ENCODE measurements at regions not wholly inside any gene's neighbourhood (a gene's known extent, or its start where the extent isn't known, plus 50 kb on each side); places are given as distances from the start of the nearest gene placed in this dataset.

- Histone ChIP-seq H3K9ac (no peak overlapping the region), H3K27me3 (no peaks in the 10 kb centered on the region), H3K27ac (no peak overlapping the region), H3K36me3 (no peaks in the 10 kb centered on the region), H3K9me3 (replicated peaks in 1 of 11) (peaks cover 5 to 20% (median 11%) of the 10 kb centered on the region in 11 experiments; a peak in 19 of 22 replicates), H3K4me2 (peak overlapping the region in 4 of 11 experiments; percentile 2 to 32 (median 16); a peak in 3 of 22 replicates), H3K4me3 (no peak overlapping the region; a peak in 1 of 20 replicates), H3K4me1 (peaks cover 0 to 6% (median 0%) of the 10 kb centered on the region in 10 experiments; a peak in 4 of 20 replicates), H4K20me1 (no peaks in the 10 kb centered on the region)
- TF ChIP-seq Cebpa-rat (IDR thresholded peaks at IDR 0.05) = no peak
These were observed 241.5 kb downstream of the SATB2 start for GRCh38 chr2:199216253-199216652.

GRCh38 chr2:199207011-199207410 is 250.7 kb downstream of the SATB2 start:
- peaks cover 5 to 13% (median 9%) of the 10 kb centered on the region in 11 experiments; a peak in 19 of 22 replicates for H3K9me3 ChIP-seq (replicated peaks in 1 of 11)
- no peaks in the 10 kb centered on the region for H3K4me1 ChIP-seq
- H3K4me3 ChIP-seq = no peak overlapping the region
- H3K4me2 ChIP-seq = no peak overlapping the region
- no peaks in the 10 kb centered on the region for H4K20me1 ChIP-seq
- TF ChIP-seq Cebpa-rat (IDR thresholded peaks at IDR 0.05) = no peak
- H3K36me3 ChIP-seq = no peaks in the 10 kb centered on the region
- no peak overlapping the region for H3K9ac ChIP-seq
- H3K27ac ChIP-seq = no peak overlapping the region
- no peaks in the 10 kb centered on the region for H3K27me3 ChIP-seq

- Histone ChIP-seq H3K9ac (no peak overlapping the region), H3K4me2 (no peak overlapping the region), H3K4me1 (no peaks in the 10 kb centered on the region), H4K20me1 (no peaks in the 10 kb centered on the region), H3K9me3 (replicated peaks in 1 of 11) (peaks cover 1 to 8% (median 5%) of the 10 kb centered on the region in 11 experiments; a peak in 18 of 22 replicates), H3K4me3 (no peak overlapping the region), H3K36me3 (no peaks in the 10 kb centered on the region), H3K27me3 (no peaks in the 10 kb centered on the region), H3K27ac (no peak overlapping the region)
- TF ChIP-seq Cebpa-rat (IDR thresholded peaks at IDR 0.05) = no peak
These were observed 251.2 kb downstream of the SATB2 start for GRCh38 chr2:199206536-199206935.

- H3K27me3 ChIP-seq = no peaks in the 10 kb centered on the region
- H4K20me1 ChIP-seq = no peaks in the 10 kb centered on the region
- H3K4me1 ChIP-seq = peaks cover 0 to 5% (median under 1%) of the 10 kb centered on the region in 10 experiments; a peak in 6 of 20 replicates
- H3K9me3 ChIP-seq (replicated peaks in 1 of 11) = no peaks in the 10 kb centered on the region
- H3K4me2 ChIP-seq = no peak overlapping the region
- no peaks in the 10 kb centered on the region for H3K36me3 ChIP-seq
- no peak for TF ChIP-seq Cebpa-rat (IDR thresholded peaks at IDR 0.05)
- H3K9ac ChIP-seq = no peak overlapping the region
- no peak overlapping the region for H3K4me3 ChIP-seq
- H3K27ac ChIP-seq = no peak overlapping the region
These were observed 254.8 kb downstream of the SATB2 start for GRCh38 chr2:199202964-199203363.

GRCh38 chr2:199201539-199201938 is 256.2 kb downstream of the SATB2 start:
- Histone ChIP-seq H3K4me1 (peaks cover 0 to 17% (median 7%) of the 10 kb centered on the region in 10 experiments; a peak in 10 of 20 replicates), H3K27ac (no peak overlapping the region)

GRCh38 chr2:199199797-199200196 is 257.9 kb downstream of the SATB2 start:
- Histone ChIP-seq H4K20me1 (no peaks in the 10 kb centered on the region), H3K27ac (no peak overlapping the region), H3K9me3 (replicated peaks in 1 of 11) (no peaks in the 10 kb centered on the region), H3K4me1 (peaks cover 0 to 17% (median 7%) of the 10 kb centered on the region in 10 experiments; a peak in 11 of 20 replicates), H3K4me2 (no peak overlapping the region), H3K27me3 (no peaks in the 10 kb centered on the region), H3K4me3 (no peak overlapping the region), H3K36me3 (no peaks in the 10 kb centered on the region), H3K9ac (no peak overlapping the region)
- TF ChIP-seq Cebpa-rat (IDR thresholded peaks at IDR 0.05) = no peak

More at GRCh38 chr2:199201539-199201938, 256.2 kb downstream of the SATB2 start:
- TF ChIP-seq Cebpa-rat (IDR thresholded peaks at IDR 0.05) = no peak
- H3K9me3 ChIP-seq (replicated peaks in 1 of 11) = no peaks in the 10 kb centered on the region
- no peaks in the 10 kb centered on the region for H3K27me3 ChIP-seq
- no peaks in the 10 kb centered on the region for H4K20me1 ChIP-seq
- no peak overlapping the region for H3K4me3 ChIP-seq
- no peaks in the 10 kb centered on the region for H3K36me3 ChIP-seq
- no peak overlapping the region for H3K4me2 ChIP-seq
- no peak overlapping the region for H3K9ac ChIP-seq

GRCh38 chr2:199197448-199197847 is 260.3 kb downstream of the SATB2 start:
- no peak overlapping the region for H3K4me3 ChIP-seq
- no peak for TF ChIP-seq Cebpa-rat (IDR thresholded peaks at IDR 0.05)
- H3K27me3 ChIP-seq = no peaks in the 10 kb centered on the region
- no peak overlapping the region for H3K9ac ChIP-seq
- H3K9me3 ChIP-seq (replicated peaks in 1 of 11) = no peaks in the 10 kb centered on the region
- no peak overlapping the region for H3K27ac ChIP-seq
- H3K4me2 ChIP-seq = peak overlapping the region in 6 of 11 experiments; percentile 3 to 60 (median 20); a peak in 8 of 22 replicates
- H3K36me3 ChIP-seq = no peaks in the 10 kb centered on the region
- H3K4me1 ChIP-seq = peaks cover 0 to 17% (median 7%) of the 10 kb centered on the region in 10 experiments; a peak in 11 of 20 replicates
- H4K20me1 ChIP-seq = no peaks in the 10 kb centered on the region

- Histone ChIP-seq H3K4me3 (no peak overlapping the region), H3K27ac (0 out of 22 replicates have a peak overlapping the region, but pooled peaks of 1 of the 11 experiments have one; percentile 11), H3K9ac (no peak overlapping the region), H4K20me1 (no peaks in the 10 kb centered on the region), H3K4me1 (peaks cover 0 to 17% (median 7%) of the 10 kb centered on the region in 10 experiments; a peak in 11 of 20 replicates), H3K9me3 (replicated peaks in 1 of 11) (no peaks in the 10 kb centered on the region), H3K4me2 (no peak overlapping the region; a peak in 1 of 22 replicates), H3K27me3 (no peaks in the 10 kb centered on the region), H3K36me3 (no peaks in the 10 kb centered on the region)
- no peak for TF ChIP-seq Cebpa-rat (IDR thresholded peaks at IDR 0.05)
These were observed 261.1 kb downstream of the SATB2 start for GRCh38 chr2:199196686-199197085.

GRCh38 chr2:199195927-199196502 is 261.7 kb downstream of the SATB2 start:
- H4K20me1 ChIP-seq = no peaks in the 10 kb centered on the region
- H3K27ac ChIP-seq = no peak overlapping the region
- H3K4me1 ChIP-seq = peaks cover 0 to 17% (median 7%) of the 10 kb centered on the region in 10 experiments; a peak in 11 of 20 replicates
- no peak for TF ChIP-seq Cebpa-rat (IDR thresholded peaks at IDR 0.05)
- H3K9me3 ChIP-seq (replicated peaks in 1 of 11) = no peaks in the 10 kb centered on the region
- no peak overlapping the region for H3K4me2 ChIP-seq
- H3K27me3 ChIP-seq = no peaks in the 10 kb centered on the region
- H3K9ac ChIP-seq = no peak overlapping the region
- H3K36me3 ChIP-seq = no peaks in the 10 kb centered on the region
- no peak overlapping the region for H3K4me3 ChIP-seq

- peaks cover 0 to under 1% (median 0%) of the 10 kb centered on the region in 10 experiments; a peak in 1 of 20 replicates for H3K4me1 ChIP-seq
These were observed 266.3 kb downstream of the SATB2 start for GRCh38 chr2:199191461-199191860.

More at GRCh38 chr2:199191461-199191860, 266.3 kb downstream of the SATB2 start:
- Histone ChIP-seq H3K4me3 (no peak overlapping the region), H3K9me3 (replicated peaks in 1 of 11) (no peaks in the 10 kb centered on the region), H3K9ac (no peak overlapping the region), H4K20me1 (no peaks in the 10 kb centered on the region), H3K27ac (no peak overlapping the region), H3K27me3 (no peaks in the 10 kb centered on the region), H3K4me2 (no peak overlapping the region), H3K36me3 (no peaks in the 10 kb centered on the region)
- TF ChIP-seq Cebpa-rat (IDR thresholded peaks at IDR 0.05) = no peak

All from BLaER1 treated with 17β-estradiol and CSF1 and Interleukin-3, amounts not matched to agents 10 nM and 100 nM (cell line).